GM06990 (cell line): ENCODE measurements at regions not wholly inside any gene's neighbourhood (a gene's known extent, or its start where the extent isn't known, plus 50 kb on each side); places are given as distances from the start of the nearest gene placed in this dataset.

Experiments
- DNase-seq: peaks from one replicate; pipeline ENCODE4 v3.0.0-alpha.2; 2011; ENCODE audit not compliant: insufficient read length; ENCODE audit errors: extremely low read depth
- H3K27me3 ChIP-seq: replicated peaks from 2 replicates; pipeline ENCODE4 v1.6.0; 2011; ENCODE audit warnings: low read length; ENCODE audit not compliant: control insufficient read depth, insufficient read depth
- H3K36me3 ChIP-seq: 2 replicates; pipeline ENCODE4 v1.5.1; 2011; ENCODE audit warnings: low read length; ENCODE audit not compliant: control insufficient read depth, insufficient read depth
- H3K4me3 ChIP-seq: replicated peaks from 2 replicates; pipeline ENCODE4 v1.5.1; 2011; ENCODE audit warnings: low read depth, mild to moderate bottlenecking, control low read depth, low read length
- CTCF ChIP-seq: IDR thresholded peaks from 2 replicates; pipeline ENCODE4 v1.5.1; 2011; ENCODE audit warnings: low read length, control low read depth, mild to moderate bottlenecking, inconsistent platforms; ENCODE audit not compliant: insufficient read depth, poor library complexity, severe bottlenecking

GRCh38 chr2:215752436-215752835 is 260.9 kb downstream of the MREG start:
- Histone ChIP-seq H3K4me3 (no peak overlapping the region), H3K27me3 (0 out of 2 replicates have a peak, but pooled peaks cover 1% of the 10 kb centered on the region), H3K36me3 (no peaks in the 10 kb centered on the region)
- TF ChIP-seq CTCF, result no peak
- DNase-seq, result no peak

- TF ChIP-seq CTCF, result no peak
- Histone ChIP-seq H3K36me3 (no peaks in the 10 kb centered on the region), H3K4me3 (no peak overlapping the region), H3K27me3 (0 out of 2 replicates have a peak, but pooled peaks cover 1% of the 10 kb centered on the region)
- no peak for DNase-seq
Measured at GRCh38 chr2:215751911-215752272, 261.5 kb downstream of the MREG start.

- Histone ChIP-seq H3K27me3 (0 out of 2 replicates have a peak, but pooled peaks cover 1% of the 10 kb centered on the region), H3K4me3 (no peak overlapping the region), H3K36me3 (no peaks in the 10 kb centered on the region)
- DNase-seq, result no peak
- TF ChIP-seq CTCF, result no peak
Measured at GRCh38 chr2:215751200-215751910, 262.0 kb downstream of the MREG start.

GRCh38 chr2:215750763-215751162 is 262.6 kb downstream of the MREG start:
- Histone ChIP-seq H3K36me3 (no peaks in the 10 kb centered on the region), H3K4me3 (no peak overlapping the region), H3K27me3 (0 out of 2 replicates have a peak, but pooled peaks cover 1% of the 10 kb centered on the region)
- no peak for TF ChIP-seq CTCF
- DNase-seq, result no peak

GRCh38 chr2:215749092-215749957 is 264.0 kb downstream of the MREG start:
- DNase-seq, result no peak
- no peak for TF ChIP-seq CTCF
- no peak overlapping the region for H3K4me3 ChIP-seq

More at GRCh38 chr2:215749092-215749957, 264.0 kb downstream of the MREG start:
- Histone ChIP-seq H3K27me3 (0 out of 2 replicates have a peak, but pooled peaks cover 1% of the 10 kb centered on the region), H3K36me3 (no peaks in the 10 kb centered on the region)
